NCI-H2081 treated with DMSO at 0.1 percent for 48 hours (cell line): ENCODE measurements at regions not wholly inside any gene's neighbourhood (a gene's known extent, or its start where the extent isn't known, plus 50 kb on each side); places are given as distances from the start of the nearest gene placed in this dataset.
A peak's percentile ranks its signal among the peaks of the same experiment; 100 is the strongest.

Experiments
- DNase-seq: peaks from one replicate; lab custom pipeline; 2025; lab: John Stamatoyannopoulos, UW

GRCh38 chr4:18556402-18556801 lies 534.8 kb upstream of the LCORL start:
- DNase-seq = no peak

GRCh38 chr4:18540349-18540748 lies 518.8 kb upstream of the LCORL start:
- no peak for DNase-seq

- DNase-seq = no peak
These were observed 516.6 kb upstream of the LCORL start for GRCh38 chr4:18538121-18538520.

- DNase-seq = no peak
These were observed 514.9 kb upstream of the LCORL start for GRCh38 chr4:18536428-18536827.

GRCh38 chr4:18535948-18536347 lies 514.4 kb upstream of the LCORL start:
- DNase-seq = no peak

GRCh38 chr4:18533262-18533775 lies 511.8 kb upstream of the LCORL start:
- DNase-seq = no peak

DNA sequence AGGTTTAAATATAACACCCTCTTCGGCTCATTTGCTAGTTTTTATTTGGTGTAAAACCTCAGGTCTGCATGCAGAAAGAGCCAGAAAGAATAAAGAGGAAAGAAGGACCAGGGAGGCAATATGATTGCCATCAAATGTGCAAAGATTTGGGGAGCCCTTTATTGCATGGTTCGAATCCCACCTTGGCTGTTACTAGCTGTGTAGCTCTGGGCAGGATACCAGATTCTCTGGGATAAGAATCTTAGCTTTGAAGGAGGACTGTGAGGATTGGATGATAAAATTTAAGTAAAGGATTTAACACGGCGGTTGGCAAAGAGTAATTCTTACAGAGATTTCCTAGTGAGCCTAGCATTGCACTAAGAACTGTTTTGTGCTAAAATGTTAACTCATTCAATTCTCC lies 510.2 kb upstream of the LCORL start:
- no peak for DNase-seq

DNA sequence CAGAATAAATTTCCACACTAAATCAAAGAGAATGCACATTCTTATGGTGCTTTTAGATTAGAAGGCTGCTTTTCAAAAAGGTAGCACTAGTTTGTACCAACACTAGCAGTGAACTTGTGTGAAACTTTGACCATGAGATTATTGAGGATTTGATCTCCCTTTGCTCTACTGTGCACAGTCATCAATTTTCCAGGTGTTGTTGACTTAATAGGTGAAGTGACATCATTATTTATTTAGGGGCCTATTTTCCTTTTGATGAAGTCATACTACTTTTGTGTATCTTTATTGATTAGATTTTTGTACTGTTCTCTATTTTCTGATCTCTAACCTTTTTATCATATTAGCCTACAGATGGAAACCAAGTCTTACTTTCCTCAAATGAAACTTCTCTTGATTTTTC lies 507.9 kb upstream of the LCORL start:
- no peak for DNase-seq

DNA sequence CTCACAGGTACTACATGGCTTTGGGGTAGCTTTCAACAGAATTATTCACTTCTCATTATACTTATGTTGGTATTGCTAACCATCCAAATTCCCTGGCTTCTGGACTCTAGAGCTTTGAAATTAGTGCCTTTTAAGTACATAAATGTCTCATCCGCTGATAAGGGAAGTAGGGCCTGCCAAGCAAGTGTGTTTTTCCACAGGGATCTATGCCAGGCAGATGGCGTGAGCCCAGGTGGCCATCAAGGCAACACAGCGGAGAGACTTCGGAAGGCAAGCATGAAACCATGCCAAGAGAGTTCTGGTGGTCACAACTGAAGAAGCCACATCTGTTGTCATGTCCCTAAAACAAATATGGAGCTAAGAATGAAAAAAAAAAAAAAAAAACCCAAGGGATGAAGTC lies 503.1 kb upstream of the LCORL start:
- peak; percentile 13 for DNase-seq

- no peak for DNase-seq
These were observed 496.5 kb upstream of the LCORL start for GRCh38 chr4:18518098-18518497.

DNA sequence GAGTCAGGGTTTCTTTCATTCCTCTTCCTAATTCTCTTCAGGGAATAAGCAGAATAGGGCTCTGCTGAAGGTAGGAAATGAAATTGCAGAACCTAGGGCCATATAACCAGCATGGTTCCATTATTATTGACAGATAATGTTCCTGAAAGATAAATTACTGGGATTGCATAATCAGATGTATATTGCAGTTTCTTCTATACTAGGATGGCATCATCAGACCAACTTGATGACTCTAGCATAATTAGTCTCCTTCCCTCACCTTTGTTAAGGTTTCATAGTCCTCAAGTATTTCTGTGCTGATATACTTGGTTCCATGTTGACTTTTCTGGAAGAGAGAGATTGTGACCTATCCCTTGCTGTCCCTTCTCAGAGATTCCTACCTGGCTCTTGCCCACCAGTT lies 492.3 kb upstream of the LCORL start:
- no peak for DNase-seq

- DNase-seq = no peak
These were observed 491.2 kb upstream of the LCORL start for GRCh38 chr4:18512718-18513117.

DNA sequence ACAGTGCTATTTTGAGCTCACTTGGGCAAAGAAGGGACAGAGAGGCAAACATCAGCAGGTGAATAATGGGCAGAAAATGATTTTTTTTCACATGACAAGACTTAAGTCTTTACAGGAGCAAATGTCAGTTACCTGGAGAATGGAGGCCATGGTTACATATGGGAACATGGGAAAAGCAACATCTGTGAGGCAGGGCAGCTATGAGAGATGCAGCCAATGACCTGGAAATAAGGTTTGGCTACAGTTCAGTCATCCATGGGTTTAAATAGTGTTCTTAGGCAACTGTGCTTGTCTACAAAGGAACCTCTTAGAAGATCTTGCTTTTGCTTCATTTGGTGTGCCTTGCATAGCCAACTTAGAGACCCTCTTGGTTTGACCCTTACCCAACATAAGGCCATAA lies 490.2 kb upstream of the LCORL start:
- DNase-seq = no peak

- DNase-seq = no peak
These were observed 487.2 kb upstream of the LCORL start for GRCh38 chr4:18508786-18509185.

GRCh38 chr4:18480928-18481327 lies 459.4 kb upstream of the LCORL start:
- DNase-seq = no peak

DNA sequence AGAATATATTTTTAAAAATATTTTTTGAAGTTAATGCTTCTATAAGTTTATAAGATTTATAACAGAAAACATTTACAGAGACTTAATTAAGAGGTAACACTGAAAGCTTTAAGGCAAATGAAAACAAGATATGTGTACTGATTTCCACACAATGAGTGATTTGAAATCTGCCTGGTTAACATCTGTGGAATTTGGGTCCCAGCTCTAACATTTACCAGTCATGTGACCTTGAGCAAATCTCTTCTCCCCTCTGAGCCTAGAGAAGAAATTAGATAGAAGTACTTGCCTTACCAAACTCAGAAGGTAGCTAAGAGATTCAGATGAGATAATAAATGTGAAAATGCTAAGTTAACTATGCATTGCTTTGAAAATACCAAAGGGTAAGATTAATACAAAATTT lies 458.8 kb upstream of the LCORL start:
- no peak for DNase-seq

DNA sequence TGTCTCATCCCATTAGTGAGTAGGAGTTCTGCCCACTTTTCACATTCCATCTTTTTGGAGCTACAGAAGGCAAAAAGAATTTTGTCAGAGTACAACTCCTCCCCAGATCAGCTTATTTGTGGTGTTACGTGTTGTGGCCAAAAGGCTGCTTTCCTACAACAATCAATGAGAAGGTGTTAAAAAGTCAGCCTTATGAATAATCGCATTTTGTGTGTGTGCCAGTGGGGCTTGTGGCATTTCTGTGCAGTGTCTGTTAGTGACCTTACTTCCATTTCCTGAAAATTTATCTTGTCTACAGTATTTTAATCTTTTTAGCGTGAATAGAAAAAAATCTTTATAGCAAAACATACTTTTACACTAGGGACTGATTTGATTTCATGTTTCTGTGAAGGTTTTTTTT lies 458.3 kb upstream of the LCORL start:
- DNase-seq = no peak

GRCh38 chr4:18463987-18464559 lies 442.5 kb upstream of the LCORL start:
- no peak for DNase-seq

- DNase-seq = no peak
These were observed 436.9 kb upstream of the LCORL start for GRCh38 chr4:18458465-18458864.

- no peak for DNase-seq
These were observed 432.8 kb upstream of the LCORL start for GRCh38 chr4:18454349-18454748.

DNA sequence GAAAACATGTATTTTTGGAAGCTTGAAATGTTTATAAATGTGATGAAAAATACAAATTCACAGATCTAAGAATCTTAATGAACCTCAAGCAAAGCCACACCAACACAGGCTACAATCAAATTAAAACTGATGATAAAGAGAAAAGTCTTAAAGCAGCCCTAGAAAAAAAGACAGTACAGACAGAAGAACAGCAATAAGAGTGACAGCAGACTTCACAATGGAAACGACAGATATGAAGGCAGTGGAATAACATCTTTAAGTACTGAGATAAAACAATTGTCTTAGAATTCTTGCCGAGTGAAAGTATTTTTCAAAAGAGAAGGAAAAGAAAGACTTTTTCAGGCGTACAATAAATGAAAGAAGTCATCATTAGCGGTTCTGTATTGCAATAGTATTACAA lies 423.6 kb upstream of the LCORL start:
- no peak for DNase-seq

- DNase-seq = no peak
These were observed 422.7 kb upstream of the LCORL start for GRCh38 chr4:18444206-18444605.

- DNase-seq = no peak
These were observed 421.4 kb upstream of the LCORL start for GRCh38 chr4:18442957-18443356.

GRCh38 chr4:18441676-18442075 lies 420.1 kb upstream of the LCORL start:
- no peak for DNase-seq

DNA sequence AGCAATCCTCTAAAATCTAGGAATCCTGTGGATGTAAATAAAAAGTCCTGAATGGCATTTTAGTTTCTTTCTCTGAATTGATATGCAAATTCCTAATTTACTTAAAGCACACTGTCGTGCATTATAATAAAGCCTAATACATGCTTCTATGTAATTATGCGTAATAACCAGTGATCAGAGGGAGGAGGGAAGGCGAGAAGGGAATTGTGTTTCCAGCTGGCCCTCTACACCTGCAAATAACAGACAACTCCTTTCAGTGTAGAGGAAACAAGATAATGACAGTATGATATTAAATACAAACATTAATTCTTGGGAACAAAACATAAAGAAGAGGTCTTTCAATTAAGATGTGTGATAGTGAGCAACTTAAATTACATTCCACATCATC lies 419.6 kb upstream of the LCORL start:
- peak; percentile 76 for DNase-seq
